SH-SY5Y (cell line): ENCODE measurements at regions not wholly inside any gene's neighbourhood (a gene's known extent, or its start where the extent isn't known, plus 50 kb on each side); places are given as distances from the start of the nearest gene placed in this dataset.

ENCODE experiments used
- GATA2 ChIP-seq: IDR thresholded peaks from 2 replicates; pipeline ENCODE4 v1.6.1; 2011; ENCODE audit warnings: mild to moderate bottlenecking, low read depth, low read length
- GATA3 ChIP-seq: IDR thresholded peaks from 2 replicates; pipeline ENCODE4 v1.6.1; 2011; ENCODE audit warnings: low read depth, mild to moderate bottlenecking, low read length, moderate library complexity

GRCh38 chr2:217601601-217602000 is 401.2 kb downstream of the TNS1 start:
- TF ChIP-seq GATA2: no peak
- no peak for TF ChIP-seq GATA3

GRCh38 chr2:217599906-217600305 is 402.9 kb downstream of the TNS1 start:
- no peak for TF ChIP-seq GATA2
- TF ChIP-seq GATA3: no peak

- TF ChIP-seq GATA2 (no peak), GATA3 (no peak)
Observed at GRCh38 chr2:217597681-217598080, 405.1 kb downstream of the TNS1 start.

GRCh38 chr2:217597145-217597544 is 405.6 kb downstream of the TNS1 start:
- TF ChIP-seq GATA2 (no peak), GATA3 (no peak)

- TF ChIP-seq GATA2 (no peak), GATA3 (no peak)
Observed at GRCh38 chr2:217593732-217594131, 409.1 kb downstream of the TNS1 start.

GRCh38 chr2:217588266-217588665 is 414.5 kb downstream of the TNS1 start:
- no peak for TF ChIP-seq GATA2
- TF ChIP-seq GATA3: no peak

GRCh38 chr2:217585362-217585761 is 417.4 kb downstream of the TNS1 start:
- TF ChIP-seq GATA3 (no peak), GATA2 (no peak)

GRCh38 chr2:217573571-217573970 is 429.2 kb downstream of the TNS1 start:
- TF ChIP-seq GATA2 (no peak), GATA3 (no peak)

- TF ChIP-seq GATA2 (no peak), GATA3 (no peak)
Observed at GRCh38 chr2:217570394-217570793, 432.4 kb downstream of the TNS1 start.

- TF ChIP-seq GATA3: no peak
- TF ChIP-seq GATA2: no peak
Observed at GRCh38 chr2:217568289-217568971, 434.4 kb downstream of the TNS1 start.

- TF ChIP-seq GATA2: no peak
- no peak for TF ChIP-seq GATA3
Observed at GRCh38 chr2:217563565-217563964, 439.2 kb downstream of the TNS1 start.

GRCh38 chr2:217562871-217563480 is 439.8 kb downstream of the TNS1 start:
- no peak for TF ChIP-seq GATA2
- no peak for TF ChIP-seq GATA3

- TF ChIP-seq GATA3: no peak
- TF ChIP-seq GATA2: no peak
Observed at GRCh38 chr2:217559084-217559483, 443.7 kb downstream of the TNS1 start.

GRCh38 chr2:217555081-217555876 is 447.5 kb downstream of the TNS1 start:
- no peak for TF ChIP-seq GATA2
- no peak for TF ChIP-seq GATA3

GRCh38 chr2:217553679-217554078 is 449.1 kb downstream of the TNS1 start:
- TF ChIP-seq GATA3 (no peak), GATA2 (no peak)
